K562 (cell line): ENCODE measurements at regions not wholly inside any gene's neighbourhood (a gene's known extent, or its start where the extent isn't known, plus 50 kb on each side); places are given as distances from the start of the nearest gene placed in this dataset.

ENCODE experiments used
- ATAC-seq: fragments of 200-7000 bp; cut with Tn5 transposase; 3 replicates; pipeline ENCODE4 v1.9.1; 2020; ENCODE audit warnings: moderate library complexity
- BruUV-seq: library from RNA; stranded (reverse); fragments of 400-500 nt; replicated peaks from 2 replicates; lab custom pipeline; 2021; lab: Mats Ljungman, UMichigan
- CTCF ChIA-PET: fragments of 300-600 bp; formaldehyde crosslinking; extraction: SDS; loops from one replicate; lab custom pipeline; 2021; ENCODE audit warnings: low intra/inter-chr PET ratio; lab: Yijun Ruan, JAX
- POLR2A ChIA-PET: fragments of 300-600, 350-650 bp; sonication (Branson Sonifier 250); formaldehyde crosslinking; extraction: SDS; loops from one replicate; lab custom pipeline; 2021; ENCODE audit warnings: antibody characterized with exemption, inconsistent platforms; lab: Yijun Ruan, JAX
- DNase-seq, 4 experiments: peaks; one replicate each; pipeline versions ENCODE4 v3.0.0 to v3.0.0-alpha.2; 2011 to 2018; ENCODE audit warnings: low spot score in 3 of 4, mixed read lengths in 3 of 4; ENCODE audit errors: extremely low read depth in 1 of 4
- FAIRE-seq: peaks from 2 replicates; lab custom pipeline; 2011; peaks lifted over from hg19 to GRCh38; lab: Jason Lieb, UNC
- H2AFZ ChIP-seq: 2 replicates; pipeline ENCODE4 v1.6.0; 2011; ENCODE audit warnings: low read depth, low read length, control low read depth, inconsistent platforms
- H3K27ac ChIP-seq: fragments of 200-600 bp; 3 replicates; pipeline ENCODE4 v1.8.0; 2011; ENCODE audit warnings: low read depth, mild to moderate bottlenecking, control low read depth, inconsistent platforms, low read length, moderate library complexity, mixed read lengths; ENCODE audit errors: extremely low read depth
- H3K27me3 ChIP-seq, 2 experiments: fragments of 300-600 bp in 1 of 2; 2 replicates in 1 of 2; 3 replicates in 1 of 2; pipeline versions ENCODE4 v1.6.0 to v1.8.0; 2011; ENCODE audit warnings: inconsistent platforms in 2 of 2, low read length in 2 of 2, mild to moderate bottlenecking in 1 of 2, mixed read lengths in 1 of 2, moderate library complexity in 1 of 2; ENCODE audit not compliant: control insufficient read depth in 2 of 2, insufficient read depth in 2 of 2
- H3K36me3 ChIP-seq: fragments of 300-600 bp; 3 replicates; pipeline ENCODE4 v1.8.0; 2011; ENCODE audit warnings: mild to moderate bottlenecking, low read length, inconsistent platforms; ENCODE audit not compliant: control insufficient read depth, insufficient read depth
- H3K4me1 ChIP-seq, 2 experiments: fragments of 200-600 bp in 1 of 2; replicated peaks in 1 of 2; 2 replicates in 1 of 2; 3 replicates in 1 of 2; pipeline versions ENCODE4 v1.5.1 to v1.8.0; 2011; ENCODE audit warnings: inconsistent platforms in 2 of 2, low read length in 2 of 2, mild to moderate bottlenecking in 1 of 2, mixed read lengths in 1 of 2, moderate library complexity in 1 of 2; ENCODE audit not compliant: control insufficient read depth in 2 of 2, insufficient read depth in 2 of 2
- H3K4me2 ChIP-seq: 2 replicates; pipeline ENCODE4 v1.6.1; 2011; ENCODE audit warnings: low read length, control low read depth, inconsistent platforms, mixed read lengths; ENCODE audit not compliant: insufficient read depth
- H3K4me3 ChIP-seq: fragments of 200-600 bp; sonication (generic), shearing (Covaris generic); 2 replicates; pipeline ENCODE4 v1.5.1; 2016; ENCODE audit warnings: control low read depth, inconsistent platforms
- H3K79me2 ChIP-seq: fragments of 200-600 bp; 3 replicates; pipeline ENCODE4 v1.8.0; 2011; ENCODE audit warnings: low read length, inconsistent platforms; ENCODE audit not compliant: control insufficient read depth, insufficient read depth
- H3K9ac ChIP-seq, 2 experiments: 2 replicates each; pipeline versions ENCODE4 v1.6.0 to v1.6.1; 2011; ENCODE audit warnings: low read depth in 2 of 2, low read length in 2 of 2, control low read depth in 1 of 2, inconsistent platforms in 1 of 2, mild to moderate bottlenecking in 1 of 2, mixed read lengths in 1 of 2; ENCODE audit not compliant: insufficient read depth in 1 of 2
- H3K9me1 ChIP-seq: one replicate; pipeline ENCODE4 v1.6.0; 2011; ENCODE audit warnings: inconsistent platforms, mild to moderate bottlenecking, low read length, moderate library complexity; ENCODE audit not compliant: control insufficient read depth, insufficient read depth
- H3K9me3 ChIP-seq: replicated peaks from 2 replicates; pipeline ENCODE4 v1.5.1; 2011; ENCODE audit warnings: low read depth, low read length, inconsistent platforms; ENCODE audit not compliant: control insufficient read depth, insufficient read depth
- H4K20me1 ChIP-seq: replicated peaks from 2 replicates; pipeline ENCODE4 v1.6.1; 2011; ENCODE audit warnings: low read length, inconsistent platforms, mixed read lengths; ENCODE audit not compliant: control insufficient read depth, insufficient read depth
- ARID2 ChIP-seq: fragments of 450-650 bp; IDR thresholded peaks from 2 replicates; pipeline ENCODE4 v1.6.1; 2017; ENCODE audit warnings: antibody characterized with exemption, mild to moderate bottlenecking
- CTCF ChIP-seq, 3 experiments: IDR thresholded peaks in 2 of 3; conservative IDR thresholded peaks in 1 of 3; 2 replicates each; pipeline ENCODE4 v1.5.1; 2011 to 2012; ENCODE audit warnings: low read length in 3 of 3, mild to moderate bottlenecking in 3 of 3, control low read depth in 2 of 3, improper control_type of control experiment in 1 of 3, inconsistent platforms in 1 of 3, low read depth in 1 of 3, mixed read lengths in 1 of 3, moderate library complexity in 1 of 3; ENCODE audit not compliant: insufficient read depth in 2 of 3
- DEAF1 ChIP-seq: fragments of 450-650 bp; formaldehyde crosslinking; IDR thresholded peaks from 2 replicates; pipeline ENCODE4 v1.4.0; 2020; ENCODE audit warnings: mild to moderate bottlenecking, moderate library complexity
- E2F8 ChIP-seq: fragments of 450-650 bp; IDR thresholded peaks from 2 replicates; pipeline ENCODE4 v1.7.1; 2018; ENCODE audit warnings: mild to moderate bottlenecking, low read depth; ENCODE audit not compliant: partially characterized antibody
- KLF16 ChIP-seq: IDR thresholded peaks from 2 replicates; pipeline ENCODE4 v1.6.1; 2016; ENCODE audit warnings: antibody characterized with exemption
- SAP30 ChIP-seq: fragments of 200-600 bp; sonication (generic); IDR thresholded peaks from 2 replicates; pipeline ENCODE4 v1.6.1; 2012; ENCODE audit warnings: borderline replicate concordance, low read depth, mild to moderate bottlenecking, moderate library complexity, low read length, control low read depth, inconsistent platforms; ENCODE audit not compliant: insufficient read depth, poor library complexity, severe bottlenecking
- STAG1 ChIP-seq: sonication (generic); formaldehyde crosslinking; IDR thresholded peaks from 2 replicates; pipeline ENCODE4 v1.5.0; 2020; ENCODE audit warnings: missing genetic modification reagents, borderline replicate concordance
- VEZF1 ChIP-seq: fragments of 200-800 bp; sonication (Bioruptor generic); IDR thresholded peaks from 2 replicates; pipeline ENCODE4 v1.6.1; 2017; ENCODE audit warnings: missing genetic modification characterization, missing compliant biosample characterization
- ZBTB2 ChIP-seq: fragments of 450-650 bp; IDR thresholded peaks from 2 replicates; pipeline ENCODE4 v1.6.1; 2016; ENCODE audit warnings: antibody characterized with exemption
- ZNF253 ChIP-seq: fragments of 250-450 bp; sonication (Bioruptor Pico); conservative IDR thresholded peaks from 2 replicates; pipeline ENCODE4 v1.6.1; 2021; ENCODE audit warnings: mild to moderate bottlenecking
- ZNF507 ChIP-seq: conservative IDR thresholded peaks from 2 replicates; pipeline ENCODE4 v1.6.1; 2017; ENCODE audit warnings: missing genetic modification characterization, missing compliant biosample characterization
- WGBS: fragments of 100-300 bp; shearing (Covaris generic); methylation state at CpG from one replicate; pipeline ENCODE4 v1.1.6; 2016; ENCODE audit warnings: low coverage, mixed read lengths; ENCODE audit not compliant: insufficient coverage; ENCODE audit errors: missing lambda C conversion rate; 5-methylcytosine and 5-hydroxymethylcytosine counted together
- in situ Hi-C: fragments of 300-500 bp; cut with MboI; formaldehyde crosslinking; loops from 4 replicates; pipeline ENCODE4 v1.15.0; 2018; ENCODE audit warnings: inconsistent platforms, mixed read lengths
- intact Hi-C: fragments of 100-400 bp; cut with micrococcal nuclease; formaldehyde crosslinking; loops from 2 replicates; pipeline ENCODE4 v1.14.2; 2022

GRCh38 chr3:56988458-56989168, 71.9 kb upstream of the SPATA12 start:
- ChIA-PET CTCF (interaction anchor here (1.8 to 3.2 kb wide), 2 partner anchors 133 to 286 kb away, joined by 4 to 26 read pairs; no protein-coding TSS in a partner anchor), POLR2A (interaction anchor here (0.7 kb wide), 2 partner anchors 114 to 237 kb away, joined by 3 to 4 read pairs; no protein-coding TSS in a partner anchor)
- DNase-seq (peak; percentile 40 to 75 (median 62)), FAIRE-seq (peak; percentile 82), ATAC-seq (peak; percentile 91)
- no peaks in the 10 kb centered on the region for H3K9me1 ChIP-seq
- no peak overlapping the region for H3K4me3 ChIP-seq
- H4K20me1 ChIP-seq: no peaks in the 10 kb centered on the region
- no peaks in the 10 kb centered on the region for H3K4me1 ChIP-seq
- H3K79me2 ChIP-seq: no peaks in the 10 kb centered on the region
- in situ Hi-C loops (no loop called here), intact Hi-C loops (loop anchor here (1.0 to 5.0 kb wide), 2 partner anchors 131 to 286 kb away; no protein-coding TSS in a partner anchor)
- 3% methylated on average over 10 of the region's 10 CpGs for WGBS
- no peak overlapping the region for H2AFZ ChIP-seq
- no peak overlapping the region for H3K27ac ChIP-seq
- no TSS peak for BruUV-seq
- H3K9ac ChIP-seq: no peak overlapping the region
- H3K36me3 ChIP-seq: no peaks in the 10 kb centered on the region
- H3K9me3 ChIP-seq: no peaks in the 10 kb centered on the region
- H3K4me2 ChIP-seq: no peak overlapping the region
- peaks cover 0 to 14% of the 10 kb centered on the region in 2 experiments; a peak in 2 of 5 replicates for H3K27me3 ChIP-seq
- TF ChIP-seq CTCF (IDR thresholded peaks at IDR 0.05 in 2 of 3, conservative IDR thresholded peaks at IDR 0.05 in 1 of 3; ENCODE audit: insufficient read depth in 2 of 3, low read depth in 1 of 3, low read length in 3 of 3): peak; percentile 61 to 77 (median 67)
- no peak for TF ChIP-seq ZNF253
- TF ChIP-seq ZBTB2: no peak
- no peak for TF ChIP-seq ZNF507 (tag)
- no peak for TF ChIP-seq KLF16
- TF ChIP-seq STAG1 (CRISPR knock-in tag): peak; percentile 19; the same call in 1 of the 2 replicates
- TF ChIP-seq ARID2: no peak
- no peak for TF ChIP-seq VEZF1 (CRISPR knock-in tag)
- TF ChIP-seq SAP30: no peak
- peak; percentile 77 for TF ChIP-seq DEAF1 (CRISPR knock-in tag)
- no peak for TF ChIP-seq E2F8
